Neural crest cell (in vitro differentiated cells): ENCODE measurements at regions not wholly inside any gene's neighbourhood (a gene's known extent, or its start where the extent isn't known, plus 50 kb on each side); places are given as distances from the start of the nearest gene placed in this dataset.

Experiments
- DNase-seq: peaks from one replicate; pipeline ENCODE4 v3.0.0; 2021; ENCODE audit warnings: low read depth, mixed read lengths, low spot score
- H3K27ac Mint-ChIP-seq: one replicate; pipeline ENCODE4 v1.8.0; 2021; ENCODE audit warnings: mild to moderate bottlenecking, mixed read lengths; ENCODE audit not compliant: unreplicated experiment
- H3K27me3 Mint-ChIP-seq: 2 replicates; pipeline ENCODE4 v1.8.0; 2021; ENCODE audit warnings: low read depth, mild to moderate bottlenecking, mixed read lengths
- H3K36me3 Mint-ChIP-seq: 2 replicates; pipeline ENCODE4 v1.8.0; 2021; ENCODE audit warnings: low read depth, mild to moderate bottlenecking, mixed read lengths
- H3K4me1 Mint-ChIP-seq: 2 replicates; pipeline ENCODE4 v1.8.0; 2021; ENCODE audit warnings: mixed read lengths
- H3K4me3 Mint-ChIP-seq: one replicate; pipeline ENCODE4 v1.8.0; 2021; ENCODE audit warnings: mild to moderate bottlenecking, mixed read lengths
- H3K9me3 Mint-ChIP-seq: 2 replicates; pipeline ENCODE4 v1.8.0; 2021; ENCODE audit warnings: mixed read lengths
- CTCF ChIP-seq: fragments of 200-600 bp; sonication (generic); conservative IDR thresholded peaks from 2 replicates; pipeline ENCODE4 v1.5.0; 2021; ENCODE audit warnings: antibody characterized with exemption, mild to moderate bottlenecking

GRCh38 chr2:34288016-34288415, 688.9 kb upstream of the FAM98A start:
- Mint-ChIP-seq H3K4me1 (no peaks in the 10 kb centered on the region), H3K27ac (no peak overlapping the region), H3K36me3 (no peaks in the 10 kb centered on the region), H3K4me3 (no peak overlapping the region), H3K27me3 (no peaks in the 10 kb centered on the region), H3K9me3 (peaks cover 3% of the 10 kb centered on the region)
- TF ChIP-seq CTCF = no peak
- no peak for DNase-seq

GRCh38 chr2:34280606-34281005, 681.5 kb upstream of the FAM98A start:
- Mint-ChIP-seq H3K4me1 (no peaks in the 10 kb centered on the region), H3K27me3 (no peaks in the 10 kb centered on the region), H3K27ac (no peak overlapping the region), H3K9me3 (peaks cover 10% of the 10 kb centered on the region), H3K36me3 (no peaks in the 10 kb centered on the region), H3K4me3 (no peak overlapping the region)
- DNase-seq = no peak
- no peak for TF ChIP-seq CTCF

- Mint-ChIP-seq H3K9me3 (no peaks in the 10 kb centered on the region), H3K36me3 (no peaks in the 10 kb centered on the region), H3K27ac (no peak overlapping the region), H3K4me1 (no peaks in the 10 kb centered on the region), H3K4me3 (no peak overlapping the region), H3K27me3 (no peaks in the 10 kb centered on the region)
- TF ChIP-seq CTCF = no peak
- no peak for DNase-seq
Measured at GRCh38 chr2:34266908-34267697, 668.0 kb upstream of the FAM98A start.

- Mint-ChIP-seq H3K27ac (peak overlapping the region; percentile 58), H3K9me3 (peaks cover 5% of the 10 kb centered on the region), H3K36me3 (no peaks in the 10 kb centered on the region), H3K27me3 (no peaks in the 10 kb centered on the region), H3K4me1 (no peaks in the 10 kb centered on the region), H3K4me3 (no peak overlapping the region)
- TF ChIP-seq CTCF = no peak
- no peak for DNase-seq
Measured at GRCh38 chr2:34261701-34262100, 662.6 kb upstream of the FAM98A start.

- Mint-ChIP-seq H3K27ac (no peak overlapping the region), H3K27me3 (peaks cover 19% of the 10 kb centered on the region), H3K9me3 (no peaks in the 10 kb centered on the region), H3K36me3 (no peaks in the 10 kb centered on the region), H3K4me3 (no peak overlapping the region), H3K4me1 (no peaks in the 10 kb centered on the region)
- DNase-seq = no peak
- no peak for TF ChIP-seq CTCF
Measured at GRCh38 chr2:34254272-34254878, 655.3 kb upstream of the FAM98A start.
